ENCODE measurements at regions not wholly inside any gene's neighbourhood (a gene's known extent, or its start where the extent isn't known, plus 50 kb on each side); places are given as distances from the start of the nearest gene placed in this dataset.

DNA sequence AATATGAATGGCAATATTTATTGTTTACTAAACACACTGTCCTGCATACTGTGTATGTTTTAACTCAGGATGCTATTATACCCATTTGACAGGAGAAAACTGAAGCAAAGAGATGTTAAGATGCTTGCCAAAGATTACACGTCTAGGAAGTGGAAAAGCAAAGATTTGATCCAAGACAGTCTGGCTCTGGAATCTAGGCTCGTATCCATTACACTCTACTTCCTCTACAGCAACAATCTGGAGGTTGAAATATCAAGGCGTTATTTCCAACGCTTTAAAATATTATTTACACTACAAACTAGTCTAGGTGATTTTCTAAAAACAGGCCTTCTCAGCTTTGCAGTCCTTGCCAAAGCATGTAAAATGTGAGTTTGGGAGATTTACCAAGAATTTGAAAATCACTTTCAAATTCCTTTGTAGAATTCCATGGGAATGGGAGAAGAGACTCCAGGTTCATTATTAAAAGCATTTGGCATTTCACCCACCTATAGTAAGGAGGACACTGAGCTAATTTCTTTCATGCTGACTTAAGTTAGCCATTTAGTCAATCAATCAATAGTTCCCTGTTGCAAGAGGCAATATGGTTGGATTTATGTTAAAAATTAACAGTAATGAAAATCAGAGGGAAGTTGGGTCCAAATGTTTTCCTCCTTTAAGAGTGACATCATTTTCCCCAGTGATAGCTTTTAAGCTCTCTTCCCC, 356.3 kb upstream of the SMARCA2 start:
- Mint-ChIP-seq H3K9me3 (no peaks in the 10 kb centered on the region), H3K27ac (no peak overlapping the region), H3K36me3 (ENCODE audit: low read depth) (no peaks in the 10 kb centered on the region), H3K27me3 (peaks cover 7% of the 10 kb centered on the region), H3K4me3 (no peak overlapping the region), H3K4me1 (ENCODE audit: low read depth) (no peaks in the 10 kb centered on the region)
- DNase-seq (no peak), ATAC-seq (no peak)
- TF ChIP-seq, protein P1, sequence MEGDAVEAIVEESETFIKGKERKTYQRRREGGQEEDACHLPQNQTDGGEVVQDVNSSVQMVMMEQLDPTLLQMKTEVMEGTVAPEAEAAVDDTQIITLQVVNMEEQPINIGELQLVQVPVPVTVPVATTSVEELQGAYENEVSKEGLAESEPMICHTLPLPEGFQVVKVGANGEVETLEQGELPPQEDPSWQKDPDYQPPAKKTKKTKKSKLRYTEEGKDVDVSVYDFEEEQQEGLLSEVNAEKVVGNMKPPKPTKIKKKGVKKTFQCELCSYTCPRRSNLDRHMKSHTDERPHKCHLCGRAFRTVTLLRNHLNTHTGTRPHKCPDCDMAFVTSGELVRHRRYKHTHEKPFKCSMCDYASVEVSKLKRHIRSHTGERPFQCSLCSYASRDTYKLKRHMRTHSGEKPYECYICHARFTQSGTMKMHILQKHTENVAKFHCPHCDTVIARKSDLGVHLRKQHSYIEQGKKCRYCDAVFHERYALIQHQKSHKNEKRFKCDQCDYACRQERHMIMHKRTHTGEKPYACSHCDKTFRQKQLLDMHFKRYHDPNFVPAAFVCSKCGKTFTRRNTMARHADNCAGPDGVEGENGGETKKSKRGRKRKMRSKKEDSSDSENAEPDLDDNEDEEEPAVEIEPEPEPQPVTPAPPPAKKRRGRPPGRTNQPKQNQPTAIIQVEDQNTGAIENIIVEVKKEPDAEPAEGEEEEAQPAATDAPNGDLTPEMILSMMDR (IDR thresholded peaks at IDR 0.05), result no peak
- POLR2A ChIA-PET, result interaction anchor here (0.6 kb wide), 1 partner anchor 405 kb away, joined by 4 read pairs; no protein-coding TSS in a partner anchor
- CTCF ChIA-PET, result no interaction called here
- intact Hi-C loops (cut with micrococcal nuclease), result no loop called here

DNA sequence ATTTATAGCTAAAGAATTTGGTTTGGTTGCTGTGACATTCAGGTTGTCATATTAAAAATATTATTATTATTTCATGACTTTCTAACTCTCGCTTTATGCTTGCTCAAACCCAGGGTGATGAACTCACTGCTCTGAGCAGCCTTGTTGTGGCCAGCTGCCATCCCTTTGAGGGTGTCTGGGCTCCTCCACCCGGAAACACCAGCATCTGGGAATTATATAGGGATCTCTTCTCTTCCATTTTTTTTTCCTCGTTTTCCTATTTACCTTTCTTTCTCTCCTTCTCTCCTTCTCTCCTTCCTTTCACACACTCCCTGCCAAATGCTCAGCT, 355.8 kb upstream of the SMARCA2 start:
- no peak overlapping the region for H3K27ac Mint-ChIP-seq
- ATAC-seq, result no peak

DNA sequence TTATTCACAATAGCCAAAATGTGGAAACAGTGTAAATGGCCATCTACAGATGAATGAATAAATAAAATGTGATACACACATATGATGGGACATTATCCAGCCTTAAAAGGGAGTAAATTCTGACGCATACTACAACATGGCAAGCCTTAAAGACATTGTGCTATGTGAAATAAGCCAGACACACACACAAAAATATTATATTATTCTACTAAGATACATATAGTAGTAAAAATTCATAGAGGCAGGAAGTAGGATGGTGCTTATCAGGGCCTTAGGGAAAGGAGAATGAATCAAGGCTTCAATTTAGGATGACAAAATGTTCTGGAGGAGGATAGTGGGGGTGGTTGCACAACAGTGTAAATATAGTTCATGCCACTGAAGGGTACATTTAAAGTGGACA, 346.7 kb upstream of the SMARCA2 start:
- peaks cover 1% of the 10 kb centered on the region for H3K27me3 Mint-ChIP-seq
- no peak overlapping the region for H3K4me3 Mint-ChIP-seq
- ChIA-PET POLR2A (no interaction called here), CTCF (no interaction called here)
- intact Hi-C loops (cut with micrococcal nuclease), result no loop called here
- ATAC-seq (no peak), DNase-seq (no peak)
- TF ChIP-seq, protein P1 (IDR thresholded peaks at IDR 0.05), result no peak
- no peaks in the 10 kb centered on the region for H3K4me1 Mint-ChIP-seq (ENCODE audit: low read depth)
- no peaks in the 10 kb centered on the region for H3K9me3 Mint-ChIP-seq
- no peaks in the 10 kb centered on the region for H3K36me3 Mint-ChIP-seq (ENCODE audit: low read depth)
- no peak overlapping the region for H3K27ac Mint-ChIP-seq

More for the DNA sequence above, 355.8 kb upstream of the SMARCA2 start:
- Mint-ChIP-seq H3K4me1 (ENCODE audit: low read depth) (no peaks in the 10 kb centered on the region), H3K27me3 (peaks cover 6% of the 10 kb centered on the region), H3K9me3 (no peaks in the 10 kb centered on the region), H3K4me3 (no peak overlapping the region), H3K36me3 (ENCODE audit: low read depth) (no peaks in the 10 kb centered on the region)
- no peak for DNase-seq
- POLR2A ChIA-PET, result no interaction called here
- CTCF ChIA-PET, result no interaction called here
- TF ChIP-seq, protein P1 (IDR thresholded peaks at IDR 0.05), result no peak
- intact Hi-C loops (cut with micrococcal nuclease), result no loop called here

DNA sequence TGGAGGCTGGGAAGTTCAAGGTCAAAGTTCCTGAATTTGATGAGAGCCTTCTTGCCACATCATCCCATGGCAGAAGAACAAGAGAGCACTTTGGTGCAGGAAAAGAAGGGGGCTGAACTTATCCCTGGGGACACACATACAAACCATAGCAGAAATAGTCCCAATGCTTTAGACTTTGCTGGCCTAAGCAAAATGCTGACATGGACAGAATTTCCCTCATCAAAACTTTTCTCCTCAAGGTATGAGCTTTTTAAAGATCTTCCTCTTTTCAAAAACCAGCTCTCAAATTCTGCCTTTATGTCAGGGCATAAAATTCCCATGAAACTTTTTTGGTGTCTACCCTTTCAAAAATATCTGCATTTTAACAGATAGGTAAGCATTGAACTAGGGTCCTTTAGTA, 341.8 kb upstream of the SMARCA2 start:
- Mint-ChIP-seq H3K4me1 (ENCODE audit: low read depth) (no peaks in the 10 kb centered on the region), H3K27me3 (no peaks in the 10 kb centered on the region), H3K27ac (no peak overlapping the region), H3K4me3 (no peak overlapping the region), H3K9me3 (no peaks in the 10 kb centered on the region), H3K36me3 (ENCODE audit: low read depth) (no peaks in the 10 kb centered on the region)
- TF ChIP-seq, protein P1 (IDR thresholded peaks at IDR 0.05), result no peak
- intact Hi-C loops (cut with micrococcal nuclease), result no loop called here
- DNase-seq (no peak), ATAC-seq (no peak)
- CTCF ChIA-PET, result no interaction called here
- POLR2A ChIA-PET, result no interaction called here

DNA sequence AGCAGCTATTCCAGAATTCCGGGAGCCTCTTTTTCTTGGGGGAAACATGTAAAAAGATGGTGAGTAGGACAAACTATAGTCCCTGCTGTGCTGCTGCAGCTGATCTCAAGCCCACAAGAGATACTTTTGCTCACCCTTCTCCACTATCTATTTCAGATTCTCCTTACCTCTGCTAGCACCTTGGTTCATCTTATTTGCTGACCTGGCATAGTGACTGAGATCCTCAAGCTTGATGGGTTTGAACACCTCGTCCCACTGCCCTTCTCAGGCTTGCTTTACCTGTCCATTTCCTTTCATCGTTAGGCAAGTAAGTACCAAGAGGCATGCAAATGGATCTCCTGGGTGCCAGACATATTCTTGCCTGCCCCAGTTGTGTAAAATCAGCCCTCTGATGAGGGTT, 338.4 kb upstream of the SMARCA2 start:
- H3K27me3 Mint-ChIP-seq, result no peaks in the 10 kb centered on the region
- no peaks in the 10 kb centered on the region for H3K4me1 Mint-ChIP-seq (ENCODE audit: low read depth)
- intact Hi-C loops (cut with micrococcal nuclease), result no loop called here
- POLR2A ChIA-PET, result no interaction called here
- no peaks in the 10 kb centered on the region for H3K36me3 Mint-ChIP-seq (ENCODE audit: low read depth)
- H3K4me3 Mint-ChIP-seq, result no peak overlapping the region
- no peaks in the 10 kb centered on the region for H3K9me3 Mint-ChIP-seq
- H3K27ac Mint-ChIP-seq, result no peak overlapping the region
- no peak for DNase-seq
- ATAC-seq, result no peak
- TF ChIP-seq, protein P1 (IDR thresholded peaks at IDR 0.05), result no peak
- CTCF ChIA-PET, result interaction anchor here (1.1 kb wide), 1 partner anchor 263 kb away, joined by 3 read pairs; no protein-coding TSS in a partner anchor
